PC-9 (cell line): ENCODE measurements at regions not wholly inside any gene's neighbourhood (a gene's known extent, or its start where the extent isn't known, plus 50 kb on each side); places are given as distances from the start of the nearest gene placed in this dataset.

ENCODE experiments used
- BruUV-seq: library from RNA; stranded (reverse); fragments of 400-500 nt; replicated peaks from 2 replicates; lab custom pipeline; 2021; lab: Mats Ljungman, UMichigan
- CTCF ChIA-PET: fragments of 300-600 bp; sonication (Branson Sonifier 250); formaldehyde crosslinking; loops from one replicate; lab custom pipeline; 2022; ENCODE audit warnings: antibody characterized with exemption; lab: Charles Lee
- POLR2A ChIA-PET: fragments of 300-600 bp; sonication (Branson Sonifier 250); formaldehyde crosslinking; loops from one replicate; lab custom pipeline; 2022; ENCODE audit warnings: antibody characterized with exemption; ENCODE audit not compliant: unreplicated experiment; lab: Charles Lee
- DNase-seq, 2 experiments: peaks; one replicate each; pipeline versions ENCODE4 v3.0.0 to v3.0.0-alpha.2; 2015 to 2022; ENCODE audit warnings: mixed read lengths in 1 of 2
- H2AFZ ChIP-seq: fragments of 200-600 bp; sonication (generic); 2 replicates; pipeline ENCODE4 v1.8.1; 2017; ENCODE audit warnings: antibody characterized with exemption
- H3F3A ChIP-seq: fragments of 200-600 bp; sonication (generic); 2 replicates; pipeline ENCODE4 v1.8.1; 2017; ENCODE audit warnings: antibody characterized with exemption, mild to moderate bottlenecking, low read depth; ENCODE audit not compliant: insufficient read depth
- H3K27ac ChIP-seq: fragments of 200-600 bp; sonication (generic); 2 replicates; pipeline ENCODE4 v1.6.1; 2016; ENCODE audit warnings: mixed run types
- H3K27me3 ChIP-seq: fragments of 200-600 bp; sonication (generic); 2 replicates; pipeline ENCODE4 v1.6.1; 2016; ENCODE audit warnings: low read depth, mixed run types; ENCODE audit not compliant: insufficient read depth
- H3K36me3 ChIP-seq: fragments of 200-600 bp; sonication (generic); 2 replicates; pipeline ENCODE4 v1.6.1; 2016; ENCODE audit warnings: low read depth, mixed run types
- H3K4me1 ChIP-seq: fragments of 200-600 bp; sonication (generic); replicated peaks from 2 replicates; pipeline ENCODE4 v1.6.1; 2016; ENCODE audit warnings: mixed run types; ENCODE audit not compliant: insufficient read depth
- H3K4me2 ChIP-seq: fragments of 200-600 bp; sonication (generic); 2 replicates; pipeline ENCODE4 v1.6.1; 2017; ENCODE audit warnings: mixed run types
- H3K4me3 ChIP-seq: fragments of 200-600 bp; sonication (generic); 2 replicates; pipeline ENCODE4 v1.6.1; 2016; ENCODE audit warnings: mixed run types
- H3K79me2 ChIP-seq: fragments of 200-600 bp; sonication (generic); 2 replicates; pipeline ENCODE4 v1.6.1; 2017; ENCODE audit warnings: low read depth, mixed run types
- H3K9me2 ChIP-seq: fragments of 200-600 bp; sonication (generic); 2 replicates; pipeline ENCODE4 v1.8.1; 2017; ENCODE audit warnings: mild to moderate bottlenecking; ENCODE audit not compliant: insufficient read depth
- H3K9me3 ChIP-seq: fragments of 200-600 bp; sonication (generic); 2 replicates; pipeline ENCODE4 v1.8.1; 2016; ENCODE audit warnings: low read depth; ENCODE audit not compliant: insufficient read depth
- H4K20me1 ChIP-seq: fragments of 200-600 bp; sonication (generic); 2 replicates; pipeline ENCODE4 v1.8.1; 2017; ENCODE audit not compliant: insufficient read depth
- EZH2 ChIP-seq: fragments of 200-600 bp; sonication (generic); IDR thresholded peaks from 2 replicates; pipeline ENCODE4 v1.8.0; 2017; ENCODE audit warnings: antibody characterized with exemption, low read depth
- intact Hi-C: fragments of 100-400 bp; cut with micrococcal nuclease; formaldehyde crosslinking; loops from one replicate; pipeline ENCODE4 v1.10.0; 2022; ENCODE audit not compliant: unreplicated experiment
- TF ChIP-seq, protein P1 (sequence below): fragments of 200-600 bp; sonication (generic); conservative IDR thresholded peaks from 2 replicates; pipeline ENCODE4 v1.6.1; 2017; ENCODE audit warnings: mixed run types, antibody characterized with exemption, mild to moderate bottlenecking, moderate library complexity

- no peaks in the 10 kb centered on the region for H3F3A ChIP-seq
- TF ChIP-seq, protein P1, sequence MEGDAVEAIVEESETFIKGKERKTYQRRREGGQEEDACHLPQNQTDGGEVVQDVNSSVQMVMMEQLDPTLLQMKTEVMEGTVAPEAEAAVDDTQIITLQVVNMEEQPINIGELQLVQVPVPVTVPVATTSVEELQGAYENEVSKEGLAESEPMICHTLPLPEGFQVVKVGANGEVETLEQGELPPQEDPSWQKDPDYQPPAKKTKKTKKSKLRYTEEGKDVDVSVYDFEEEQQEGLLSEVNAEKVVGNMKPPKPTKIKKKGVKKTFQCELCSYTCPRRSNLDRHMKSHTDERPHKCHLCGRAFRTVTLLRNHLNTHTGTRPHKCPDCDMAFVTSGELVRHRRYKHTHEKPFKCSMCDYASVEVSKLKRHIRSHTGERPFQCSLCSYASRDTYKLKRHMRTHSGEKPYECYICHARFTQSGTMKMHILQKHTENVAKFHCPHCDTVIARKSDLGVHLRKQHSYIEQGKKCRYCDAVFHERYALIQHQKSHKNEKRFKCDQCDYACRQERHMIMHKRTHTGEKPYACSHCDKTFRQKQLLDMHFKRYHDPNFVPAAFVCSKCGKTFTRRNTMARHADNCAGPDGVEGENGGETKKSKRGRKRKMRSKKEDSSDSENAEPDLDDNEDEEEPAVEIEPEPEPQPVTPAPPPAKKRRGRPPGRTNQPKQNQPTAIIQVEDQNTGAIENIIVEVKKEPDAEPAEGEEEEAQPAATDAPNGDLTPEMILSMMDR = no peak
- TF ChIP-seq EZH2 = no peak
- no peak overlapping the region for H3K27ac ChIP-seq
- H3K4me1 ChIP-seq = no peaks in the 10 kb centered on the region
- no peaks in the 10 kb centered on the region for H3K36me3 ChIP-seq
- ChIA-PET POLR2A (no interaction called here), CTCF (no interaction called here)
- no peak overlapping the region for H2AFZ ChIP-seq
- H3K9me3 ChIP-seq = no peaks in the 10 kb centered on the region
- H4K20me1 ChIP-seq = no peaks in the 10 kb centered on the region; the same call in 1 of the 2 replicates
- no peak for DNase-seq
- no peaks in the 10 kb centered on the region for H3K79me2 ChIP-seq
- H3K9me2 ChIP-seq = no peaks in the 10 kb centered on the region
- no peaks in the 10 kb centered on the region for H3K27me3 ChIP-seq
- intact Hi-C loops = no loop called here
- no peak overlapping the region for H3K4me3 ChIP-seq
- no TSS peak for BruUV-seq
- H3K4me2 ChIP-seq = no peak overlapping the region
Observed at GRCh38 chr12:81866081-81866480, 106.9 kb upstream of the PPFIA2 start.

- no peak for TF ChIP-seq EZH2
- TF ChIP-seq, protein P1 = no peak
- Histone ChIP-seq H3K9me2 (no peaks in the 10 kb centered on the region), H4K20me1 (no peaks in the 10 kb centered on the region; the same call in 1 of the 2 replicates), H3K79me2 (no peaks in the 10 kb centered on the region), H3K4me3 (no peak overlapping the region), H3K36me3 (no peaks in the 10 kb centered on the region), H3K27me3 (no peaks in the 10 kb centered on the region), H3K4me1 (no peaks in the 10 kb centered on the region), H3K27ac (no peak overlapping the region), H3K9me3 (no peaks in the 10 kb centered on the region), H3K4me2 (no peak overlapping the region), H3F3A (no peaks in the 10 kb centered on the region), H2AFZ (no peak overlapping the region)
- BruUV-seq = no TSS peak
- intact Hi-C loops = no loop called here
- POLR2A ChIA-PET = no interaction called here
- CTCF ChIA-PET = no interaction called here
- DNase-seq = no peak
Observed at GRCh38 chr12:81863406-81863805, 104.3 kb upstream of the PPFIA2 start.

DNA sequence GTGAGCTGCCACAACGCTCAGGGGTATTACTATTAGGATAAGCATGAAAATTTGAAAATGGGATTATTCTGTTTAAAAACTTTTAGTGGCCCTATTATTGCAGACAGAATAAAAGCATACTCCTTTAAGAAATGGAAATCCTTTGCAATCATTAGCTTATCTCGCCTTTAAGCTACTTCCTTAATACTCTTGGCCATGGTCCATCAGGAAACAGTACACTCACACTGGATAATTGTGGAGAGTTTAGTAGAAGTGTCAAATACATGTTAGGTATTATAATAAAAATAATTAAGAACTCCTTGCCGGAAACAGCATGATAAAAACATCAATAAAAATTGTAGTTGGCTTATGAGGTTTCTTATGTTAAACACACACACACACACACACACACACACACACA is 100.4 kb upstream of the PPFIA2 start:
- H3K9me2 ChIP-seq = no peaks in the 10 kb centered on the region
- POLR2A ChIA-PET = no interaction called here
- no peaks in the 10 kb centered on the region for H3K9me3 ChIP-seq
- no peaks in the 10 kb centered on the region for H3F3A ChIP-seq
- no peaks in the 10 kb centered on the region for H3K36me3 ChIP-seq
- BruUV-seq = no TSS peak
- H3K27me3 ChIP-seq = no peaks in the 10 kb centered on the region
- H3K4me1 ChIP-seq = no peaks in the 10 kb centered on the region
- intact Hi-C loops = no loop called here
- no peaks in the 10 kb centered on the region for H3K79me2 ChIP-seq
- H3K27ac ChIP-seq = no peak overlapping the region
- no peak overlapping the region for H3K4me3 ChIP-seq
- no peaks in the 10 kb centered on the region; the same call in 1 of the 2 replicates for H4K20me1 ChIP-seq
- CTCF ChIA-PET = no interaction called here
- no peak overlapping the region for H2AFZ ChIP-seq
- no peak for DNase-seq
- TF ChIP-seq EZH2 = no peak
- H3K4me2 ChIP-seq = no peak overlapping the region

DNA sequence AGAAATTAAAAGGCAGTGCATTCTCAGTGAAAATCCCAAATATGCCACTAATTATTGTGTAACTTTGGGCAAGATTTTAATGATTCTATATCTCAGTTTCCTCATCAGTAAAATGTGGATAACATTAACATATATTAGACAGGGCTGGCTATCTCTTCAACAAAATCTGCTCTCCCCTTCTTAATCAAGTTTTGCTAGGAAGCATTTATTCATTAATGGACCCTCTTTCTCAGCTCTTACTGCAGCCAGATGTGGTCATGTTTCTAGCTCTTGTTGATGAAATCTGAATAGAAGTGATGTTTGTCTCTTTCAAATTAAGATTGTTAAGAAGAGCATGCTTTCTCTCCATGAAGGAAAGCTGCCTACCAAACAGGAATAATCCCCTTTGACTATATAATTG is 84.4 kb upstream of the PPFIA2 start:
- Histone ChIP-seq H3K9me3 (no peaks in the 10 kb centered on the region), H3K4me1 (no peaks in the 10 kb centered on the region), H3K79me2 (no peaks in the 10 kb centered on the region), H3K4me3 (no peak overlapping the region), H3F3A (no peaks in the 10 kb centered on the region), H3K27ac (no peak overlapping the region), H3K27me3 (no peaks in the 10 kb centered on the region), H2AFZ (no peak overlapping the region), H3K36me3 (no peaks in the 10 kb centered on the region), H3K4me2 (no peak overlapping the region), H3K9me2 (no peaks in the 10 kb centered on the region), H4K20me1 (no peaks in the 10 kb centered on the region)
- ChIA-PET CTCF (no interaction called here), POLR2A (no interaction called here)
- no peak for TF ChIP-seq EZH2
- TF ChIP-seq, protein P1 = no peak
- intact Hi-C loops = no loop called here
- BruUV-seq = no TSS peak
- no peak for DNase-seq
